ENCODE measurements at regions not wholly inside any gene's neighbourhood (a gene's known extent, or its start where the extent isn't known, plus 50 kb on each side); places are given as distances from the start of the nearest gene placed in this dataset.

GRCh38 chr1:218613105-218613504 lies 268.0 kb downstream of the TGFB2 start:
- 86 to 87% methylated on average over 1 to 2 of the region's 2 CpGs for WGBS, 2 experiments (ENCODE audit: insufficient coverage in 1 of 2, insufficient read length in 1 of 2)
- no peak for DNase-seq
- no peak overlapping the region for H3K4me3 Mint-ChIP-seq

GRCh38 chr1:218614031-218614430 lies 268.9 kb downstream of the TGFB2 start:
- no peak for DNase-seq
- H3K4me3 Mint-ChIP-seq: no peak overlapping the region
- peaks cover 3% of the 10 kb centered on the region for H3K9me3 Mint-ChIP-seq
- Histone ChIP-seq H3K36me3 (ENCODE audit: control insufficient read depth, insufficient read depth, low read length) (no peaks in the 10 kb centered on the region), H3K9me3 (ENCODE audit: control insufficient read depth, low read length) (peaks cover 4% of the 10 kb centered on the region), H3K27ac (ENCODE audit: low read depth, low read length) (no peak overlapping the region), H3K9ac (ENCODE audit: extremely low read depth, low read length, poor library complexity, severe bottlenecking) (no peak overlapping the region), H3K4me1 (ENCODE audit: control insufficient read depth, insufficient read depth, low read length) (peaks cover 5% of the 10 kb centered on the region), H3K27me3 (ENCODE audit: control insufficient read depth, insufficient read depth, low read length, poor library complexity, severe bottlenecking) (no peaks in the 10 kb centered on the region), H3K4me3 (ENCODE audit: low read length) (no peak overlapping the region)
- no peaks in the 10 kb centered on the region for H3K4me1 Mint-ChIP-seq
- H3K27ac Mint-ChIP-seq: no peak overlapping the region
- no peaks in the 10 kb centered on the region for H3K36me3 Mint-ChIP-seq (ENCODE audit: low read depth)
- WGBS, 2 experiments (ENCODE audit: insufficient coverage in 1 of 2, insufficient read length in 1 of 2): 93 to 100% methylated on average over 1 to 2 of the region's 2 CpGs
- no peak for TF ChIP-seq CTCF (conservative IDR thresholded peaks at IDR 0.05)
- H3K27me3 Mint-ChIP-seq (ENCODE audit: insufficient read depth): no peaks in the 10 kb centered on the region

More at GRCh38 chr1:218613105-218613504, 268.0 kb downstream of the TGFB2 start:
- Mint-ChIP-seq H3K36me3 (ENCODE audit: low read depth) (no peaks in the 10 kb centered on the region), H3K27me3 (ENCODE audit: insufficient read depth) (no peaks in the 10 kb centered on the region), H3K4me1 (no peaks in the 10 kb centered on the region), H3K27ac (no peak overlapping the region), H3K9me3 (peaks cover 8% of the 10 kb centered on the region)
- H3K27me3 ChIP-seq (ENCODE audit: control insufficient read depth, insufficient read depth, low read length, poor library complexity, severe bottlenecking): no peaks in the 10 kb centered on the region
- H3K4me1 ChIP-seq (ENCODE audit: control insufficient read depth, insufficient read depth, low read length): peaks cover 5% of the 10 kb centered on the region
- no peaks in the 10 kb centered on the region for H3K36me3 ChIP-seq (ENCODE audit: control insufficient read depth, insufficient read depth, low read length)
- no peak overlapping the region for H3K9ac ChIP-seq (ENCODE audit: extremely low read depth, low read length, poor library complexity, severe bottlenecking)
- H3K9me3 ChIP-seq (ENCODE audit: control insufficient read depth, low read length): peaks cover 9% of the 10 kb centered on the region
- TF ChIP-seq CTCF (conservative IDR thresholded peaks at IDR 0.05): no peak
- H3K27ac ChIP-seq (ENCODE audit: low read depth, low read length): no peak overlapping the region
- H3K4me3 ChIP-seq (ENCODE audit: low read length): no peak overlapping the region

GRCh38 chr1:218616681-218617080 lies 271.5 kb downstream of the TGFB2 start:
- Mint-ChIP-seq H3K9me3 (peaks cover 3% of the 10 kb centered on the region), H3K4me3 (no peak overlapping the region), H3K27ac (no peak overlapping the region), H3K36me3 (ENCODE audit: low read depth) (no peaks in the 10 kb centered on the region), H3K4me1 (no peaks in the 10 kb centered on the region), H3K27me3 (ENCODE audit: insufficient read depth) (no peaks in the 10 kb centered on the region)
- H3K4me3 ChIP-seq (ENCODE audit: low read length): no peak overlapping the region
- no peak for DNase-seq
- H3K27me3 ChIP-seq (ENCODE audit: control insufficient read depth, insufficient read depth, low read length, poor library complexity, severe bottlenecking): no peaks in the 10 kb centered on the region
- peaks cover 5% of the 10 kb centered on the region for H3K4me1 ChIP-seq (ENCODE audit: control insufficient read depth, insufficient read depth, low read length)
- H3K9me3 ChIP-seq (ENCODE audit: control insufficient read depth, low read length): no peaks in the 10 kb centered on the region
- H3K27ac ChIP-seq (ENCODE audit: low read depth, low read length): no peak overlapping the region
- WGBS, 2 experiments (ENCODE audit: insufficient coverage in 1 of 2, insufficient read length in 1 of 2): 89 to 100% methylated on average over 1 of the region's 1 CpG
- no peak overlapping the region for H3K9ac ChIP-seq (ENCODE audit: extremely low read depth, low read length, poor library complexity, severe bottlenecking)
- TF ChIP-seq CTCF (conservative IDR thresholded peaks at IDR 0.05): no peak
- no peaks in the 10 kb centered on the region for H3K36me3 ChIP-seq (ENCODE audit: control insufficient read depth, insufficient read depth, low read length)

Measured in endodermal cell (in vitro differentiated cells).